ENCODE measurements at regions not wholly inside any gene's neighbourhood (a gene's known extent, or its start where the extent isn't known, plus 50 kb on each side); places are given as distances from the start of the nearest gene placed in this dataset.
A peak's percentile ranks its signal among the peaks of the same experiment; 100 is the strongest.

DNA sequence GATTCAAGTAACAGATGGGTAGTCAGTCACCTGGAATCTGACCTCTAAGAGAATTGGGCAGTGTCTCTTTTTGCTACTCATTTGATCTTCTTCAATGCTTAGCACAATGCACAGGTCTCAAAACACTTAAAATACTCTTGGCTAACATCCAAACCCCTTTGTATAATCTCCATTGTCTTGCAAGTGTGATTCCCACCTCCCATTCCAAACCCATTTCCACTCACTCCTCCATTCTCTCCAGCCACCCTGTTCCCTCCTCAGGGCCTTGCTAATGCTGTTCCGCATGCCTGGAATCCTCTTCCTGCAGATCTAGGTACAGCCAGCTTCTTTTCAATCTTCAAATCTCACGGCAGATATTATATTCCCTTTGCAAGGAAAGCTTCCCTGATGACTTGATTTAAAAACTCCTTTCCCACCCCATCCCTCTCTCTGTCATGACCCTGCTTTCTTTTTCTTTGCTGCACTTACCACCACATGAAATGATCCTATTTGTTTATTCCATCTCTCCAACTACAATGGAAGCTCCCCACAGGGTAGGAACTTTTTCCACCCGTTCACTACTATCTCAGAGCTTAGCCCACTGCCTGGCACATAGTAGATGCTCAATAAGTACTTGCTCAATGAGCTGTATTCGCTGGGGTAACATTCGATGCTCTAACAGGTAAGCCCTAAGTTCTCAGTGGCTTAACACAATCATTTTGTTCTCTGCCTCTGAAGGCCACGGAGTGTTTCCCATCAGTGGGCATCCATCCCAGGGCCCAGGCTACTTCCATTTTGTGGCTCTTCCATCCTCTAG, 121.7 kb downstream of the MN1 start:
- DNase-seq: no peak

DNA sequence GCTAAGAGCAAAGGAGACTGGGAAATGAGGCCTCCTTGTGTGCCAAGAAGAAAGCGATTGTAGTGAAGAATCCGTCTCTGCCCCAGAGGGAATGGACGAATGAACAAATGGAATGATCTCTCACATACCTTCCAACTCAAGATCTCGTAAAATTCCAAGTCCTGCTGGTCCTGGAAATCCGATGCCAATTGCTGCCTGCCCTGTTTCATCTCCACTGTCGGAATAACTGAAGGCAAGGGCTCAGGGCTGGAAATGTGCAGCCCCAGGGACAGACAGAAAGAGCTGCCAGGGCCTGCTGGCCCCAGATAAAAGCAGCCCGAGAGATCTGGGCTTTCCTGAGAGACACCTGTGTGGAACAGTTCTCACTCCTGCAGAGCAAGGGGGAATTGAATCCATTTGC, 120.9 kb downstream of the MN1 start:
- no peak for DNase-seq

DNA sequence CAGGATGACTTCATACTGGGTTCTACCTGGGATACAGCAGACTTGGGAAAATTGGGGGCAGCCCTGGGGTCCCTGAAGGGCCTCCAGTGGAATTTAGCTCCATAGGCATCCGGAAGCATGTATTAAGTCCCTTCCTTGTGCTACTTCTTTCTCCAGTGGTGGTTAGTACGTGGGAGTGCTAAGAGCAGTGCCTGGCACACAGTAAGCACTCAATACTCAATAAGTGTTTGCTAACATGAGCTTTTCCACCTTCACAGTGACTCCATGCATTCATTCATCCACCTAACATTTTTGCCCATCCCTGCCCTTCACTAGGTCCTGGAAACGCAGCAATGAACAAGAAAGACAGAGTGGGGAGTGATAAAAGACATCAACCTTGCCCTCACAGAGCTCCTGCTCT, 120.5 kb downstream of the MN1 start:
- DNase-seq: no peak

DNA sequence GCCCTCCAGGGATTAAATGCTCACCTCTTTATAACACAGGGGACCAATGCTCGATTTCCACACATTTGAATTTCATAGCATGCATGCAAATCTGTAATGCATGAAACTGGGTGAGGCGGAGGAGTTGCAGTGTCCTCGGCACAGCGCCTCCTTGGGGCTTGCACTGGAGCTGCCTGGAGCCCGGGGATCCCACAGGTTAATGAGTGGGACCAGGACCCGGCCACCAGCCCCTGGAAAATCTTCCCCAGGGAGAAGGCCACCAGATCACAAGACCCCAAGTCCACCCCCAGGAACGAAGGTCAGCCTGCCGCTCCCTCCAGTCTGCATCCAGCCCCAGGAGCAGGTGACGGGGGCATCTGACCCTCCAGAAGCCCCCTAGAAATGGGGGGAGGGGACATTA, 119.1 kb downstream of the MN1 start:
- no peak for DNase-seq

DNA sequence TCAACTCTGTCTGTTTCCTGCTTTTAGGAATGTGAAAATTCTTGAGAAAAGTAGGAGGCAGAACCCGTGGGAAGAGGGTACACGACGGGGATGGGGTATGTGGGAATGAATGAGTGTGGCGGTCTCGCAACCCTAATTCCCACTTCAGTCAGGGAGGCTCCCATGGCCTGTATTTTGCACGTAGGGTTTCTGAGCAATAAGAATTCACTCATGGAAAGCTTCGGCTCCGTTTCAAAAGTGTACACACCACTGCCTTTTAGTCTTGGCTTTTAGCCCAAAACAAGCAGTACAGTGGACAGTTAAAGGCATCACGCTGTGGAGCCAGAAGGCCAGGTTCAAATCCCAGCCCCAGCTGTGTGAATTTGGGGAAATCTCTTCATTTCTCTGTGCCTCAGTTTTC, 116.7 kb downstream of the MN1 start:
- DNase-seq: no peak

DNA sequence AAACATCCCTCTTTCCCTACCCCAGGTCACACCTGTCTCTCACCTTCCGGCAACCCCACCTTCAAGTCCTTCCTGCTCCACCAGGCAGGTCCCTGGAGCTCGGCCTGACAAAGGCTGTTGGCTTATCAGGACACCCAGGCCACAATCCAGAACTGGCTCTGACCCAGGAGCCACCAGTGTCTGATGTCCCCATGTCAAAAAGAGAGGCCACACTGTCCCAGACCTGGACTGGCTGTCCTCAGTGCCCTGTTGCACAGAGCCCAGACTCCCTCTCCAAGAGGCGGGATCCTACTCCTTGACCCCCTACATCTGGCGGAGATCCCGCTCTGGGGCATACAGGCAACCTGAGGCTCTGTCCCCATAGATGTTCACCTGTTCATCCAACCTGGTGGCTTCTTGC, 116.0 kb downstream of the MN1 start:
- no peak for DNase-seq

DNA sequence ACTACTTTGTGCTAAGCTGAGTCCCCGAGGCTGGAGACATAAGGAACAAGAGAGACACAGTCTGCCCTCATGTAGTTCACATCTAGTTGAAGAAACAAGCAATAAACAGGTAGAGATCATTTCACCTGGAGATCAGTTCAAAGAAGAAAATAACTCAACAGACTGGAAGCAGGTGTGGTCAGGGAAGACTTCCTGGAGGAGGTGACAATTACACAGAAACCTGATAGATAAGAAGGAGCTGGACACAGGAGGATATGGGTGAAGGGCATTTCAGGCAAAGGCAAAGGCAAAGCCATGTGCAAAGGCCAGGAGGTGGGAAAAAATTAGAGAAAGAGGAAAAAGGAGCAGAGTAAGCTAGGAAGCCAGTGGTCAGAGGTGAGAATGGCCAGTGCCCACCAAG, 115.6 kb downstream of the MN1 start:
- DNase-seq: no peak

DNA sequence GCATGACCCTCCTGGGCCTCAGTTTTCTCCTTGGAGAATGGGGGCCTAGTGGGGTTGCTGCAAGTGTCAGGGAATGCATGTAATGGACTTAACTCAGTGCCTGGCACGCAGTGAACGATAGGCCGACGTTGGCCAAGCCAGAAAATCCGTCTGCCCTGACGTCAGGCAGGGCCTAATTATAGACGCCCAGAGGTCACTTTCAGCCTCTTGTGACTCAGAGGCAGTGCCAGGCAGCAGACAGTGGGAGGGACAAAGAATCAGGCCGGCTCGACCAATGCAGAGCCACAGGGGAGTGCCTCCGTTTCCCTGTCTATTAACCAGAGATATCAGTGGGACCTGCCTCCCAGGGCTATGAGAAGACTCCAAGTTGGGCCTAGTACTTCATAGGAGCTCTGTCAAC, 115.0 kb downstream of the MN1 start:
- DNase-seq: peak; percentile 73

DNA sequence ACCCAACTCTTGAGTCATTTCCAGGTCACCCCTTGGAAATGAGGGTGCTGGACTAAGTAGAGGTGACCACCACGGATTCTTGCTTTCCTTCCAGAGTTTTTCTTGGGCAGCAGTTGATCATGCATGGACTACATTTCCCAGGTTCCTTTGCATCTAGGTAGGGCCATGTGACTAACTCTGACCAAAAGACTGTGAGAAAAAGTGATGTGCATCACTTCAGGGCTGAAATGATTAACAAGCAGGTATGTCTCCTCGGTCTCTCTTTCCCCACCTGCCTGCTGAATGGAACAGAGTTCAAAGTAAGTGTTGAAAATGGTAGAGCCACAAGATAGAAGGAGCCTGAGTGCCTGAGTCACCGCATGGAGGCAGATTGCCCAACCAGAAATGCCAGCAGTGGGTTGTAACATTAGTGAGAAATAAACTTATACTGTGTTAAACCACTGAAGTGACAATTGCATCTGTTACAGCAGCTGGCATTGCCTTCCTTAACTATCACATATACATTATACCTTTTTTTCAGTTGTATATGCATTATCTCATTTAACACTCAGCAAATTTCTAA, 113.5 kb downstream of the MN1 start:
- no peak for DNase-seq

DNA sequence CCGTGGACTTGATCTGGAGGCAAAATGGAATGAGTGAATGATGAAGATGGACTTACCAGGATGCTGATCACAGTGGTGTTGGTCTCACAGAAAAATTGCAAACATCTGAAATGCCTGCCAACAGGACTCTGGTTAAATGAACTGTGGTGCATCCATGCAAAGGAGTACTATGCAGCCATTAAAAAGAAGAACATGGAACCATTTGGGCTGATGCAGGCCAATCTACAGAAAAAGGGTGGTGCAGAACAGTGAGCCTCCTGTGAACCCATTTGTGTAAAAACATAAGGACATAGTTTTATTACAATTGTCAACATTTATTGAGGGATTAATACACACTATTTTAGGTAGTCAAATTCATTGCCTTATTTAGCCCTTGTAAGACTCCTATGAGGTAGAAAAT, 111.9 kb downstream of the MN1 start:
- DNase-seq: no peak

DNA sequence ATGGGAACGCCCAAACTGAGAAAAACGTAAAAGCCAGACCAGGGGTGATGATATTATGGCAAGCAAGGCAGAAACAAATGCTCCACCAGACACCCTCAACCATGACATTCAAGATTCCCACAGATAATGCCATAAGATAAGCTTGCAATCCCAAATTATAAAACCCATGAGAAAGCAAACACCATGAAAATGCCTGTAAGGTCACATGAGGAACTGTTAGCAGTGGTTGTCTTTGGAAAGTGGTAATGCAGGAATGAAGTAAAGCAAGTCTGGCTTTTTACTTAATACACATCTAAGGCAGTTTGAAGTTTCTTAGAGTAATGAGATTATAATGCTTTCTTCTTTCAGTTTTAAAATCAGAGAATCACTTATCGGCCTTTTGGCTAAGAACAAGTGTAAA, 111.0 kb downstream of the MN1 start:
- no peak for DNase-seq

DNA sequence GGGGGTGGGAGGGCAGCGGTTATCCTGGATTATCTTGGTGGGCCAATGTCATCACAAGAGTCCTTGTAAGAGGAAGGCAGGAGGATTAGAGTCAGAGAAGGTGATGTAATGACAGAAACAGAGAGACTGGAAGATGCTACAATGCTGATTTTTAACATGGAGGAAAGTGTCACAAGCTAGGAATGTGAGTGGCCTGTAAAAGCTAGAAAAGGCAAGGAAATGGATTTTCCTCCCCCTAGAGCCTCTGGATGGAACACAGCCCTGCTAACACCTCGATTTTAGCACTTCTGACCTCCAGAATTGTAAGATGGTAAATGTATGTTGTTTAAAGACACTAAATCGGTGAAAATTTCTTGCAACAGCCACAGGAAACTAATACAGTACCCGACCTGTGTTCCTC, 109.3 kb downstream of the MN1 start:
- DNase-seq: no peak

DNA sequence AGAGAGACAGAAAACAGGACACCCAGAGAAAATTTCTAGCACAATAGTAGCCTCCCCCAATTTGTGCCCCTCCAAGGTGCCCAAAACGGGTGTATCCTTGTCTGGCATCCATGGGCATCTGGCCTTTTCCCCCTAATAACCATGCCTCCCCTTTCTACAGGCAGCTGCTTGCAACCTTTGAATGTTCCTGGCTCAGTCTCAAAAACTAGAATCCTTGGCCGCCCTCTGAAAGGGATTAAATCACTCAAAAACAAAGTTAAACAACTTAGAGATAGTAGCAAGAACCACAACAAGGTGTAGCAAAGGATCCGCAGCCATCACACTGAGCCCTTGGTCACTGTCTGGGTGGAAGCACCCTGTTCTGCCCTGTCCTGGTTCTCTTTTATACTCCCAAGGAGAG, 105.6 kb downstream of the MN1 start:
- DNase-seq: no peak

DNA sequence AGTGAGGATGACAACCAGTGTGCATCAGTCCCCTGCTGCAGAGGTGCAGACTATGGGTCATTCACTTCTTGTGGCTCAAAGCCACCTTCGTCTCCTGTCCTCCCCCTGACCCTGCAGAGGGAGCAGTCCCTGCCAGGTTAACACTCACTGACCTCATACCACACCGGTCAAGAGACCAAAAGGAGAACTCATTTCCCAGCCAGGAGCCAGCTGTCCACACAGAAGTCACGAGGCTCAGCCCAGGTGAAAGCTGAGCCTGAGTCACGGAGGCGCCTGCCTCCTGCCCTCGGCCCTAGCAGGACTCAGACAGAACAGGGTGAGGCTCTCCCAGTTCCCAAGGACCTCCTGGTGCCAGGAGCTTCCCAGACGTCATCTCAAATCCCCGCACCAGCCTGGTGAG, 103.7 kb downstream of the MN1 start:
- no peak for DNase-seq

Data from femur (tissue), 1 donor.